NB4 (cell line): ENCODE measurements at regions not wholly inside any gene's neighbourhood (a gene's known extent, or its start where the extent isn't known, plus 50 kb on each side); places are given as distances from the start of the nearest gene placed in this dataset.

Experiments used
- POLR2A ChIP-seq: IDR thresholded peaks from 2 replicates; pipeline ENCODE4 v1.6.1; 2011; ENCODE audit warnings: mild to moderate bottlenecking; ENCODE audit not compliant: insufficient read length; ENCODE audit errors: extremely low read depth
- TF ChIP-seq, protein P1 (sequence below): IDR thresholded peaks from one replicate; pipeline ENCODE4 v1.5.1; 2012; ENCODE audit warnings: low read depth, low read length

GRCh38 chr7:47661051-47661714 lies 79.3 kb upstream of the TNS3 start:
- TF ChIP-seq, protein P1, sequence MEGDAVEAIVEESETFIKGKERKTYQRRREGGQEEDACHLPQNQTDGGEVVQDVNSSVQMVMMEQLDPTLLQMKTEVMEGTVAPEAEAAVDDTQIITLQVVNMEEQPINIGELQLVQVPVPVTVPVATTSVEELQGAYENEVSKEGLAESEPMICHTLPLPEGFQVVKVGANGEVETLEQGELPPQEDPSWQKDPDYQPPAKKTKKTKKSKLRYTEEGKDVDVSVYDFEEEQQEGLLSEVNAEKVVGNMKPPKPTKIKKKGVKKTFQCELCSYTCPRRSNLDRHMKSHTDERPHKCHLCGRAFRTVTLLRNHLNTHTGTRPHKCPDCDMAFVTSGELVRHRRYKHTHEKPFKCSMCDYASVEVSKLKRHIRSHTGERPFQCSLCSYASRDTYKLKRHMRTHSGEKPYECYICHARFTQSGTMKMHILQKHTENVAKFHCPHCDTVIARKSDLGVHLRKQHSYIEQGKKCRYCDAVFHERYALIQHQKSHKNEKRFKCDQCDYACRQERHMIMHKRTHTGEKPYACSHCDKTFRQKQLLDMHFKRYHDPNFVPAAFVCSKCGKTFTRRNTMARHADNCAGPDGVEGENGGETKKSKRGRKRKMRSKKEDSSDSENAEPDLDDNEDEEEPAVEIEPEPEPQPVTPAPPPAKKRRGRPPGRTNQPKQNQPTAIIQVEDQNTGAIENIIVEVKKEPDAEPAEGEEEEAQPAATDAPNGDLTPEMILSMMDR: no peak
- TF ChIP-seq POLR2A: no peak
